ENCODE measurements at regions not wholly inside any gene's neighbourhood (a gene's known extent, or its start where the extent isn't known, plus 50 kb on each side); places are given as distances from the start of the nearest gene placed in this dataset.

DNA sequence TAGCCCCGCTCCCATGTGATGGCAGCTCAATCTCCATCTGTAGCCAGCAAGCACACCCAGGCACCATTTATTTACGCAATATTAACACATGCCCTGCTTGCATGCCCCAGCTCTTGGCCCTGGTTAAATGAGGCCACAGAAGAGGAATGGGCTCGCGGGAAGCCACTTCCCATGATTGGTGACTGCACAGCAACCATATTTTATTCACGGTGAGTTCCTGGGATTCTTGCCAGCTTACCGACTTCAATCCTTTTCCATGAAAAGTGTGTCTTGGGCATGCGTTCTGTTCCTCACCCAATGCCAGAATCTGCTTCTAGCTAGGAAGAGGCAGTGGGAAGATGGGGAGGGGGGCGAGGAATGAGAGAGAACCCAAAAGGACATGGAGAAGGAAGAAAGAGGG lies 54.7 kb downstream of the PITPNM2 start:
- no peaks in the 10 kb centered on the region for H3K79me2 ChIP-seq (replicated peaks; ENCODE audit: insufficient read depth, low read length)
- no peaks in the 10 kb centered on the region for H3K27me3 ChIP-seq (ENCODE audit: insufficient read depth, low read depth, low read length)
- no peak overlapping the region for H2AFZ ChIP-seq (ENCODE audit: low read depth, low read length)
- no peaks in the 10 kb centered on the region for H3K9me2 ChIP-seq (ENCODE audit: insufficient read depth, low read length)
- H3K27ac ChIP-seq (ENCODE audit: low read length) = no peak overlapping the region
- H4K20me1 ChIP-seq (ENCODE audit: insufficient read depth) = no peaks in the 10 kb centered on the region
- H3K9ac ChIP-seq (ENCODE audit: low read length) = no peak overlapping the region
- no peaks in the 10 kb centered on the region for H3F3A ChIP-seq (ENCODE audit: insufficient read depth, low read length, poor library complexity, severe bottlenecking)
- H3K4me3 ChIP-seq (ENCODE audit: low read length) = no peak overlapping the region
- H3K9me3 ChIP-seq (ENCODE audit: low read length) = no peaks in the 10 kb centered on the region
- no peak overlapping the region for H3K4me2 ChIP-seq (ENCODE audit: low read length)
- no peaks in the 10 kb centered on the region for H3K36me3 ChIP-seq (ENCODE audit: insufficient read depth, low read length)
- TF ChIP-seq EP300 (conservative IDR thresholded peaks at IDR 0.05; ENCODE audit: poor library complexity, severe bottlenecking) = no peak
- no peak for TF ChIP-seq CTCF (IDR thresholded peaks at IDR 0.05; ENCODE audit: poor library complexity, severe bottlenecking)
- no peak for TF ChIP-seq POLR2AphosphoS5 (IDR thresholded peaks at IDR 0.05)
- no peak for TF ChIP-seq TAF1 (IDR thresholded peaks at IDR 0.05; ENCODE audit: low read depth)
- TF ChIP-seq REST (IDR thresholded peaks at IDR 0.05; ENCODE audit: borderline replicate concordance) = no peak
- no peak for TF ChIP-seq MXI1 (conservative IDR thresholded peaks at IDR 0.05; ENCODE audit: poor library complexity, severe bottlenecking)
- no peak for TF ChIP-seq RAD21 (conservative IDR thresholded peaks at IDR 0.05)
- TF ChIP-seq SMC3 (conservative IDR thresholded peaks at IDR 0.05; ENCODE audit: poor library complexity) = no peak
- TF ChIP-seq EZH2 (IDR thresholded peaks at IDR 0.05; ENCODE audit: borderline replicate concordance, insufficient read depth, low read length, poor library complexity, severe bottlenecking) = no peak

- H3K4me2 ChIP-seq (ENCODE audit: low read length) = no peak overlapping the region
- no peaks in the 10 kb centered on the region for H3K9me2 ChIP-seq (ENCODE audit: insufficient read depth, low read length)
- no peak overlapping the region for H3K27ac ChIP-seq (ENCODE audit: low read length)
- no peaks in the 10 kb centered on the region for H3K36me3 ChIP-seq (ENCODE audit: insufficient read depth, low read length)
- H4K20me1 ChIP-seq (ENCODE audit: insufficient read depth) = no peaks in the 10 kb centered on the region
- no peak overlapping the region for H3K9ac ChIP-seq (ENCODE audit: low read length)
- H3F3A ChIP-seq (ENCODE audit: insufficient read depth, low read length, poor library complexity, severe bottlenecking) = no peaks in the 10 kb centered on the region
- H2AFZ ChIP-seq (ENCODE audit: low read depth, low read length) = no peak overlapping the region
- TF ChIP-seq SMC3 (conservative IDR thresholded peaks at IDR 0.05; ENCODE audit: poor library complexity) (no peak), TAF1 (IDR thresholded peaks at IDR 0.05; ENCODE audit: low read depth) (no peak), MXI1 (conservative IDR thresholded peaks at IDR 0.05; ENCODE audit: poor library complexity, severe bottlenecking) (no peak), REST (IDR thresholded peaks at IDR 0.05; ENCODE audit: borderline replicate concordance) (no peak), RAD21 (conservative IDR thresholded peaks at IDR 0.05) (no peak), EZH2 (IDR thresholded peaks at IDR 0.05; ENCODE audit: borderline replicate concordance, insufficient read depth, low read length, poor library complexity, severe bottlenecking) (no peak), EP300 (conservative IDR thresholded peaks at IDR 0.05; ENCODE audit: poor library complexity, severe bottlenecking) (no peak), CTCF (IDR thresholded peaks at IDR 0.05; ENCODE audit: poor library complexity, severe bottlenecking) (no peak), POLR2AphosphoS5 (IDR thresholded peaks at IDR 0.05) (no peak)
- H3K79me2 ChIP-seq (replicated peaks; ENCODE audit: insufficient read depth, low read length) = no peaks in the 10 kb centered on the region
- no peaks in the 10 kb centered on the region for H3K27me3 ChIP-seq (ENCODE audit: insufficient read depth, low read depth, low read length)
- no peaks in the 10 kb centered on the region for H3K9me3 ChIP-seq (ENCODE audit: low read length)
- H3K4me3 ChIP-seq (ENCODE audit: low read length) = no peak overlapping the region
Observed at GRCh38 chr12:123095078-123095881, 55.6 kb downstream of the PITPNM2 start.
